HG02970 (cell line): ENCODE measurements at regions not wholly inside any gene's neighbourhood (a gene's known extent, or its start where the extent isn't known, plus 50 kb on each side); places are given as distances from the start of the nearest gene placed in this dataset.

Experiments
- ATAC-seq: cut with Tn5 transposase; IDR thresholded peaks from one replicate; pipeline ENCODE4 v1.9.1; 2021; ENCODE audit warnings: mild to moderate bottlenecking, moderate library complexity, moderate number of reproducible peaks; ENCODE audit not compliant: unreplicated experiment, low FRiP score

GRCh38 chr3:104631254-104631653 is 735.5 kb upstream of the ALCAM start:
- ATAC-seq: no peak

- ATAC-seq: no peak
Measured at GRCh38 chr3:104632521-104632920, 734.2 kb upstream of the ALCAM start.

GRCh38 chr3:104632947-104633346 is 733.8 kb upstream of the ALCAM start:
- ATAC-seq: no peak

DNA sequence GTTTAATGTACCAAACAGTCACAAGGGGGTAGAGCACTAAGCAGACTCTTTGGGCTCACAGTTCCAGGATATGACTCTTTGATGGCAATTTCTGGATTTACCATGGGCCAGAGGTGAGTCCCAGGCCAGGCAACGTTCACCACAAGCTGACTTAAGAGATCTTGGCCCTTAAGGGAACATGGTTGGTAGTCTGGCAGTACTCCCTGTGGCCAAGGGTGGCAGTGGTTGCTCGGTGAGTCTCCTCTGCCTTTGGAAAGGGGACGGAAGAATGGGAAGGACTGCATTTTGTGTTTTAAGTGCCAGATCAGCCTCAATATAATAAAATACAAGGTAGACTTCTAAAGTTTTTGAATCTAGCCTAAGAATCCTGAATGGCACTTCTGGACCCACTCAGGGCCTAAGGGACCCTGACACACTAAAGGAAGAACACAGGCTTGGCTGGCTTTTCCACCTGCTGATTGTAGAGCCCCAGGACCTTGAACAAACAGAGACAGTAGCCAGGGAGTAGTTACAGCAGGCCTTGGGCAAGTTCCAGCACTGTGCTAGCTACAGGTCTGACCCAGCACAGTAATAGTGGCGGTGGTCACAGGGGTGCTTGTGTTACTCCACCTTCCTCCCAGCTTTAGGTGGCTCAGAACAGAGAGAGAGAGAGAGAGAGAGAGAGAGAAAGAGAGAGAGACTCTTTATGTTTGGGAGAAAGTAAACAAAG is 730.7 kb upstream of the ALCAM start:
- no peak for ATAC-seq

- no peak for ATAC-seq
Measured at GRCh38 chr3:104642827-104643226, 723.9 kb upstream of the ALCAM start.

DNA sequence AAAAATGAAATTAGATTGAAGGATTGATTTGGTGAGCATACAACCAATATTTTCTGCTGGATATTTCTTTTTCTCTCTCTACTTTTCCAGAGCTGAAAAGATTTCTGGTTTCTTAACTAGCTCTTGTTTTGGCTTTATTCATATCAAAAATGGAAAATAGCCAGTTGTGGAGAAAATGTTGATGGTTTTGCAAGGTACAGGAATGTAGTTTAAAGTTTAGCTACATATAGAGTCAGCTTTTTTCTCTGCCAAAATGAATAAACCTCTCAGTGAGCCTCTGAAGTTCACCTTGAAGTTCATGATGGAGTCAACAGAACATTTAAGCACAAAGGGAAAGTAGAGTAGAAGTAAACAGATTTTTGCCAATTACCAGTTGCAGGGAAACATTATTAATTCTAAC is 720.5 kb upstream of the ALCAM start:
- ATAC-seq: no peak

GRCh38 chr3:104648823-104649222 is 717.9 kb upstream of the ALCAM start:
- no peak for ATAC-seq

DNA sequence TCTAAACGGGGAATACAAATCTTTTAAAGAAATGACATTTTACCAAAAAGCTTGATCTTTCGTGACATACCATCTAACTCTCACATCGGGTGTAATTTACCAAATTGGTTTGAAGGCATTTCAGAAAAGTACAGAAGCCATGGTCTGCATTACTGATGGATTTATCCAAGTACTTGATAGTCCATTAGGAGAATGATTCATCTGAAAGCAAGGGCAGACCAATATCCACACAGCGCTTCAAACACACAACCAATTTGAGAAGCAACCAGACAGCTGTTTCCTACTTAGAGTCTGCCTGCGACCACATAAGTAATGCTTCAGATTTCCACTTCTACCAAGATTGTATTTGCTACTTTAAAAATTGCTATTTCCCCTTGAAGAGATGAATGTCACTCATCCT is 697.6 kb upstream of the ALCAM start:
- no peak for ATAC-seq

DNA sequence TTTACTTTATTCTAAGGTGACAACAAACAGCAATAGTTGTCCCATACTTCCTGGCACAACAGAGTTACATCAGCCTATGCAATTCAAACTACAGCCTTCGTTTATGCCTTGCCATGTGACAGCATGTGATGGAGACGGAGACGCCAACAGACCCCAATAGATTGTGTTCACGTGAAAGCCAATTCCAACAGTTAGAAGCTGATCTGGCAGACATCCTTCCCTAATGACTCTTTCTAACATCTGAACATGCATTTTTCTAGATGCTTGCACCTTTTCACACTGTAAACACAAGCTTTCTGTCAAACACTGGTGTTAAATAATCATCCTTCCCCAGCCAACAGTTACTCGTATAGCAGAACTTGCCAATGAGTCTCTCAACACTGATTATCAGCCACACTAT is 694.4 kb upstream of the ALCAM start:
- no peak for ATAC-seq

DNA sequence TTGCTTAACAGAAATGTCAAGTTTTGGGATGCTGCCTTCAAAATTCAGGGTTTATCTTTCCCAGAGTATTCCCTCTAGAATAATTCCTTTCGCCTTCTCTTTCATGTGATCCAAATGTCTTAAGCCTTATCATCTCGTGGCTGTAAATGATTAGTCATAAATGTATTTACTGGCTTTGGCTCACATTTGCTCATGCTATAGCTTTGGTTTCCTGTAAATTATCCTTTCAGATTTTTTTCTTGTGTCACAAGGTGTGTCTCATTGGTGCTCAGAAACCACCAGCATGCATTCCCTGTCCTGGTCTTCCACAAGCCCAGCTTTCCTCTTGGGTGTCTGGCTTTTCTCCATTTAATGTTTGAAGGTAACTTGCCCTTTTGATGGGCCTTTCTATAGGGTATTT is 692.7 kb upstream of the ALCAM start:
- no peak for ATAC-seq

GRCh38 chr3:104676241-104676640 is 690.5 kb upstream of the ALCAM start:
- no peak for ATAC-seq

DNA sequence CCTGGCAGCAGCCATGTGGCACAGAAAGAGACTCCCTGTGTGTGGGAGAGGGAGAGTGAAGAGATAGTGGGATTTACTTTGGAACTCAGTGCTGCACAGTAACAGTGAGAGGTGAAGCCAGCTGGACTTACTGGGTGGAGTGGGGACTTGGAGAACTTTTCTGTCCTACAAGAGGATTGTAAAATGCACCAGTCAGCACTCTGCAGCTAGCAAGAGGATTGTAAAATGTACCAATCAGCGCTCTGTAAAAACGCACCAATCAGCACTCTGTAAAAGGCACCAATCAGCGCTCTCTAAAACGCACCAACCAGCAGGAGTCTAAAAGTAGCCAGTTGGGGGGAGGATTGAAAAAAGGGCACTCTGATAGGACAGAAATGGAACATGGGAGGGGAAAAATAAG is 688.8 kb upstream of the ALCAM start:
- ATAC-seq: no peak

DNA sequence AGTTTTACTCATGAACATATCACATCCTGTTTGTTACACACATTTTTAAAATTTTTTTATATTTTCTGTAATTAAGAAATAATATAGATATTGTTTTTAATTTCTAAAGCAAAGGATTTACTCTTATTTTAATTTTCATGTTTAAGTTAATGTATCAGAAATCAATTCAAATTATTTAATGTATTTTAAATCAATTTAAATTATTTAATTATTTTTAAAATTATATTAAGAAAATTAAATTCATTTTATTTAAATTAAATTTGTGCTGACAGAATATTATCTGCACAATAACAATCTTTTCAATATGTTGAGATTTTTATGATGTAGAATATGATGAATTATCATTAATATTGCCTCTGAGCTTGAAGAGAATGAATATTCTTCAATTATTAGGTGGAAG is 681.2 kb upstream of the ALCAM start:
- ATAC-seq: no peak

DNA sequence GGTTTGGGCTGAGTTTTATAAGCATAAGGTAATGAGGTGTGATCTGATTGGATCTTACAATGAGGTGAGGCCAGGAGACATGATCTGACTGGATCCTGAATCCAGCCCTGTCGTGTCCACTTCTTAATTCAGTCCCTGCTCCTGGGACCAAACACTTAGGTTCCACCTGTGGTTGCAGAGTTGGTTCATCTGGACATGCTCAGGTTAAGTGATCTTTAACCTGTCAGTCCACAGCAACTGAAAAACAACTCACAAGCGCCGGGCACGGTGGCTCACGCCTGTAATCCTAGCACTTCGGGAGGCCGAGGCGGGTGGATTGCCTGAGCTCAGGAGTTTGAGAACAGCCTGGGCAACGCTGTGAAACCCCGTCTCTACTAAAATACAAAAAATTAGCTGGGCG is 679.3 kb upstream of the ALCAM start:
- no peak for ATAC-seq

DNA sequence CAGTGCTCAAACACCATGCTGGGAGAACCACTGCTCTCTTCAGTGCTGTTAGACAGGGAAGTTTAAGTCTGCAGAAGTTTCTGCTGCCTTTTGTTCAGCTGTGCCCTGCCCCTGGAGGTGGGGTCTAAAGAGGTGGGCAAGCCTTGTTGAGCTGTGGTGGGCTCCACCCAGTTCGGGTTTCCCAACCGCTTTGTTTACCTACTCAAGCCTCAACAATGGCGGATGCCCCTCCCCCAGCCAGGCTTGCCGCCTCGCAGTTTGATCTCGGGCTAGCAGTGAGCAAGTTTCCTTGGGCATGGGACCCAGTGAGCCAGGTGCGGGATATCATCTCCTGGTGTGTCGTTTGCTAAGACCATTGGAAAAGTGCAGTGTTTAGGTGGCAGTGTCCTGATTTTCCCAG is 670.2 kb upstream of the ALCAM start:
- ATAC-seq: no peak

GRCh38 chr3:104711406-104711805 is 655.3 kb upstream of the ALCAM start:
- ATAC-seq: no peak

DNA sequence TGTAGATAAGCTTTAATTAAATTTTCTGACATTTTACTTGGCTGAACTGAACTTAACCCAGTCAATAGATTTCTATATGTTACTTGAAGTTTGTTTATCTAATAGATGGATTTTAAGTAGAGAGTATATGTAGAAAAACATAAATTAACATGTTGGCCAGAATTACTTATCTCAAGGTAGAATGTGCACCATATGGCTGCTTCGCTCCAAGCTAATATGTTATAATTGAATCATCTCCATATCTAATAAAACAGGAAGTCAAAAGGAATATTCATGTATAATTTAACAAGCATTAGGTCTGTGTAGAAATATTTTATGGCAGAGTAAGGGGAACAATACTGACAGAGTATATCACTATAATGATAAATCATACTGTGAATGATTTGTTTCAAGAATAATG is 650.7 kb upstream of the ALCAM start:
- no peak for ATAC-seq

DNA sequence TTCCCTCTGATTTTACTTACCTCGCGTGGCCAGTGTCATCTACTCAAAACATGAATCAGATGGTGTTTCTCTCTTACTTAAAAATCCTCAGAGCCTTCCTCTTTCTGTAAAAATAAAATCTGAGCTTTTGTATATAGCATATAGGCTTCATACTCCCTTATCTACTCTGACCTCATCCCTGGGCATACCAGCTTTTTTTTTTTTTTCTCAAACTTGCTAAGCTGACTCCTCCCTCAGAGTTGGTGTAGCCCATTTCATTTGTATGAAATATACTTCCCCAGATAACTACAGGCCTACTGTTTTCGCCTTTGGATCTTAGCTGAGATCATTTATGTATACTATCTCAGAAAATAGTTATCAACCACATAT is 648.9 kb upstream of the ALCAM start:
- ATAC-seq: no peak

DNA sequence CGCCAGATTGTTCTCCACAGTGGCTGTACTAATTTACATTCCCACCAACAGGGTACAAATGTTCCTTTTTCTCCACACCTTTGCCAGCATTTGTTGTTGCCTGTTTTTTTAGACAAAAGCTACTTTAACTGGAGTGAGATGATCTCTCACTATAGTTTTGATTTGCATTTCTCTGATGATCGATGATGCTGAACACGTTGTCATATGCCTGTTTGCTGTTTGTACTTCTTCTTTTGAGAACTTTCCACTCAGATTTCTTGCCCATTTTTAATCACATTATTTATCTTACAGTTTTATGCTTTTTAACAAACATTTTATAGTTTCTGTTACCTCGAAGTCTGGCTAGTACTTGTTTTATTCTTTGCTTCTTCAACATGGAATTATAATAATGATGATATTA is 643.7 kb upstream of the ALCAM start:
- ATAC-seq: no peak

DNA sequence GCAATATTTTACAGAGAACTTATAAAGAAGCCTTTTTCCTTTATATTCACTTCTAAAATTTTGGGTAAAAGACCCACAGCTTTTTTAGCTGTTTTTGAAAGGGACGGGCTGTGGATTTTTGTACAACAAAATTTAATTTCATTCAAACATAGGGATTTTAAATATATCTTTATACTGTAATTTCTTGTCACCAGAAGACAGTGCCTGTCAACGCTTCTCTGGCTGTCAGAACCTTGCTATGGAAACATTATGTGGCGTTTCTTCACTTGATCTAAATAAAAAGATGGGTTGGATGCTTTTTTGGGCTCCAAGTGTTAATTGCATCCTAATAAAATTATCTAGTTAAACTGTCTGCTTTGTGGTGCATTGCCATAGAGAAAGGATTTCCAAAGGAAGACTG is 635.6 kb upstream of the ALCAM start:
- ATAC-seq: no peak

DNA sequence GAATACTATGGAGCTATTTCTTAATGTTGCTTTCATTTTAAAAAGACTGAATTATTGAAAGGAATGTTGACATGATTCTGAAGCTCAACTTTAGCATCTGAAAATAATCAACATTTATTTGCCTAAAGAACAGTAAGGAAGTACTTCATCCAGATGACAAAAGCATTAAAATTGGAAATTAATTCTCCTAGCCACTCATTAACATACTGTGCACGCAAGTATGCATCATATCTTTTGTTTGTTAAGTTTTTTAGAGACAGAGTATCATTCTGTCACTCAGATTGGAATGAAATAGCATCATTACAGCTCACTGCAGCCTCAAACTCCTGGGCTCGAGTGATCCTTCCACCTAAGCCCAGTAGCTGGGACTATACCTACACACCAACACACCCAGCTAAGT is 632.1 kb upstream of the ALCAM start:
- no peak for ATAC-seq

DNA sequence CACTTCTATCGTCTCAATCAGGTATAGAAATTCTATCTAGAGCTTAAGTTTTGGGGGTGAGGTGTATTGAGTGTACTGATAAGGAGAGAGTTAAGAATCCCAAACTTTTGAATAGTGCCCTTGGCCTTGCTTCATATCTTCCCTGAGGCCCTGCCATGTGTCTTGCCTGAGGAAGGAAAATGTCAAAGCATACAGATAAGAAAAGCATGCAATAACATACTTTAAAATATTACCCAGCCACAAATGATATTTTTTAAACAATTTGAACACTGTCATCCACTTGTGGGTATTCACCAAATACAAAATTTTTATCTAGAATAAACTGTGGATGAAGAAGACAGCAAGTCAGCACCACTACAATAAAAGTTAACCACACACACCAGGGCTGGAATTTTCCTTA is 631.0 kb upstream of the ALCAM start:
- no peak for ATAC-seq

DNA sequence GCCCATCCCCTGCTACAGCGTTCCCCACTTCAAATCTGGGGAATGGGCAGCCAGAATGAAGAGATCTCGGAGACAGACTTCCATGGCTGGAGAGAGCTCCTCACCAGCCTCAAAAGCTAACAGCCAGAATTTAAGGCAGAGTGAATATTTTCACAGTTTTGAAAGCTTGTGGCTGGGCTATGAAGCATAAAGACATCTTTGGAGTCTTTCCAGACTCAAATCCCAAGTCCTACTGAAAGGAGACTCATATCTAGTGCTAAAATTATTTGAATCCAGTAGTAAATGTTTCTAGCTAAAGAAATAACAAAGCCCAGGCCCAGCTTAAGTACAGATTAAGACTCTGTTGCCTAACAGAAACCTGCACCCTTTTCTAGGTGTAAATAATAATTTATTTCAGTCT is 628.4 kb upstream of the ALCAM start:
- no peak for ATAC-seq
